A549 (cell line): ENCODE measurements at regions not wholly inside any gene's neighbourhood (a gene's known extent, or its start where the extent isn't known, plus 50 kb on each side); places are given as distances from the start of the nearest gene placed in this dataset.

Source experiments
- CEBPB ChIP-seq, 2 experiments: fragments of >200 bp in 1 of 2; sonication (Bioruptor Twin) in 1 of 2; formaldehyde crosslinking in 1 of 2; IDR thresholded peaks; 2 replicates each; pipeline ENCODE4 v1.6.1; 2012 to 2016
- CTCF ChIP-seq: fragments of >200 bp; sonication (Bioruptor Twin); formaldehyde crosslinking; IDR thresholded peaks from 3 replicates; pipeline ENCODE4 v1.5.1; 2016
- E2F6 ChIP-seq: IDR thresholded peaks from 2 replicates; pipeline ENCODE4 v1.6.1; 2012; ENCODE audit warnings: low read depth, borderline replicate concordance
- EHMT2 ChIP-seq: fragments of 200-600 bp; sonication (generic); IDR thresholded peaks from 2 replicates; pipeline ENCODE4 v1.6.1; 2016; ENCODE audit warnings: antibody characterized with exemption, low read depth, mild to moderate bottlenecking, moderate library complexity
- EP300 ChIP-seq, 2 experiments: fragments of >200 bp; sonication (Bioruptor Twin); formaldehyde crosslinking; IDR thresholded peaks; 2 replicates in 1 of 2; 3 replicates in 1 of 2; pipeline ENCODE4 v1.6.1; 2016 to 2017
- HOXA7 ChIP-seq: fragments of 250-450 bp; sonication (Bioruptor Pico); IDR thresholded peaks from 2 replicates; pipeline ENCODE4 v1.5.0; 2020; ENCODE audit warnings: mild to moderate bottlenecking, moderate library complexity
- MYC ChIP-seq: IDR thresholded peaks from 2 replicates; pipeline ENCODE4 v1.6.1; 2012; ENCODE audit warnings: mild to moderate bottlenecking, inconsistent platforms, low read length, improper control_type of control experiment, borderline replicate concordance
- NR3C1 ChIP-seq: fragments of >200 bp; sonication (Bioruptor Twin); formaldehyde crosslinking; IDR thresholded peaks from 3 replicates; pipeline ENCODE4 v1.6.1; 2017
- PHF8 ChIP-seq: fragments of 200-600 bp; sonication (generic); IDR thresholded peaks from 2 replicates; pipeline ENCODE4 v1.6.1; 2016; ENCODE audit warnings: low read depth, mild to moderate bottlenecking, antibody characterized with exemption, moderate library complexity, borderline replicate concordance
- POLR2A ChIP-seq: IDR thresholded peaks from 2 replicates; pipeline ENCODE4 v1.6.1; 2012; ENCODE audit warnings: mild to moderate bottlenecking, low read length
- RAD21 ChIP-seq, 2 experiments: fragments of >200 bp in 1 of 2; sonication (Bioruptor Twin) in 1 of 2; formaldehyde crosslinking in 1 of 2; IDR thresholded peaks in 1 of 2; conservative IDR thresholded peaks in 1 of 2; 2 replicates in 1 of 2; 3 replicates in 1 of 2; pipeline ENCODE4 v1.6.1; 2012 to 2018; ENCODE audit warnings: inconsistent platforms in 1 of 2
- REST ChIP-seq: fragments of 200-600 bp; sonication (generic); IDR thresholded peaks from 2 replicates; pipeline ENCODE4 v1.6.1; 2016; ENCODE audit warnings: antibody characterized with exemption, mild to moderate bottlenecking, moderate library complexity
- SMC3 ChIP-seq: fragments of >200 bp; sonication (Bioruptor Twin); formaldehyde crosslinking; IDR thresholded peaks from 3 replicates; pipeline ENCODE4 v1.6.1; 2018; ENCODE audit warnings: inconsistent platforms
- ZFP36 ChIP-seq: fragments of 450-650 bp; IDR thresholded peaks from 2 replicates; pipeline ENCODE4 v1.6.1; 2014; ENCODE audit warnings: borderline replicate concordance; ENCODE audit not compliant: partially characterized antibody

GRCh38 chr16:9241177-9241576, 149.7 kb downstream of the HAPSTR1 start:
- no peak for TF ChIP-seq POLR2A
- no peak for TF ChIP-seq ZFP36
- TF ChIP-seq PHF8: no peak
- TF ChIP-seq EP300 (IDR thresholded peaks at IDR 0.05): no peak
- TF ChIP-seq EHMT2: no peak
- no peak for TF ChIP-seq RAD21 (conservative IDR thresholded peaks at IDR 0.05 in 1 of 2, IDR thresholded peaks at IDR 0.05 in 1 of 2)
- no peak for TF ChIP-seq E2F6
- no peak for TF ChIP-seq CTCF
- TF ChIP-seq SMC3: no peak
- TF ChIP-seq CEBPB (IDR thresholded peaks at IDR 0.05): no peak
- no peak for TF ChIP-seq HOXA7
- TF ChIP-seq NR3C1: no peak
- TF ChIP-seq MYC: no peak
- TF ChIP-seq REST: no peak
